ENCODE measurements at regions not wholly inside any gene's neighbourhood (a gene's known extent, or its start where the extent isn't known, plus 50 kb on each side); places are given as distances from the start of the nearest gene placed in this dataset.

GRCh38 chr1:164054331-164054730, 504.7 kb upstream of the PBX1 start:
- no peak for FAIRE-seq
- TF ChIP-seq TAF1 (IDR thresholded peaks at IDR 0.05; ENCODE audit: borderline replicate concordance, low read depth, low read length) (no peak), POLR2A (IDR thresholded peaks at IDR 0.05; ENCODE audit: low read depth, low read length) (no peak), POLR2AphosphoS5 (IDR thresholded peaks at IDR 0.05; ENCODE audit: low read depth, low read length) (no peak)
- no peak for DNase-seq (ENCODE audit: insufficient read length)

GRCh38 chr1:164058198-164058597, 500.8 kb upstream of the PBX1 start:
- FAIRE-seq (no peak), DNase-seq (ENCODE audit: insufficient read length) (no peak)
- TF ChIP-seq TAF1 (IDR thresholded peaks at IDR 0.05; ENCODE audit: borderline replicate concordance, low read depth, low read length): no peak
- no peak for TF ChIP-seq POLR2A (IDR thresholded peaks at IDR 0.05; ENCODE audit: low read depth, low read length)
- no peak for TF ChIP-seq POLR2AphosphoS5 (IDR thresholded peaks at IDR 0.05; ENCODE audit: low read depth, low read length)

- no peak for TF ChIP-seq TAF1 (IDR thresholded peaks at IDR 0.05; ENCODE audit: borderline replicate concordance, low read depth, low read length)
- no peak for TF ChIP-seq POLR2A (IDR thresholded peaks at IDR 0.05; ENCODE audit: low read depth, low read length)
- TF ChIP-seq POLR2AphosphoS5 (IDR thresholded peaks at IDR 0.05; ENCODE audit: low read depth, low read length): no peak
- DNase-seq (ENCODE audit: insufficient read length) (no peak), FAIRE-seq (no peak)
Observed at GRCh38 chr1:164061528-164061927, 497.5 kb upstream of the PBX1 start.

GRCh38 chr1:164064501-164064900, 494.5 kb upstream of the PBX1 start:
- no peak for FAIRE-seq
- TF ChIP-seq TAF1 (IDR thresholded peaks at IDR 0.05; ENCODE audit: borderline replicate concordance, low read depth, low read length) (no peak), POLR2AphosphoS5 (IDR thresholded peaks at IDR 0.05; ENCODE audit: low read depth, low read length) (no peak), POLR2A (IDR thresholded peaks at IDR 0.05; ENCODE audit: low read depth, low read length) (no peak)
- no peak for DNase-seq (ENCODE audit: insufficient read length)

GRCh38 chr1:164071288-164071687, 487.7 kb upstream of the PBX1 start:
- FAIRE-seq (no peak), DNase-seq (ENCODE audit: insufficient read length) (no peak)
- TF ChIP-seq TAF1 (IDR thresholded peaks at IDR 0.05; ENCODE audit: borderline replicate concordance, low read depth, low read length): no peak
- TF ChIP-seq POLR2AphosphoS5 (IDR thresholded peaks at IDR 0.05; ENCODE audit: low read depth, low read length): no peak
- no peak for TF ChIP-seq POLR2A (IDR thresholded peaks at IDR 0.05; ENCODE audit: low read depth, low read length)

GRCh38 chr1:164086832-164087231, 472.2 kb upstream of the PBX1 start:
- no peak for DNase-seq (ENCODE audit: insufficient read length)
- TF ChIP-seq POLR2A (IDR thresholded peaks at IDR 0.05; ENCODE audit: low read depth, low read length) (no peak), TAF1 (IDR thresholded peaks at IDR 0.05; ENCODE audit: borderline replicate concordance, low read depth, low read length) (no peak), POLR2AphosphoS5 (IDR thresholded peaks at IDR 0.05; ENCODE audit: low read depth, low read length) (no peak)
- no peak for FAIRE-seq

GRCh38 chr1:164087906-164088453, 471.0 kb upstream of the PBX1 start:
- TF ChIP-seq POLR2AphosphoS5 (IDR thresholded peaks at IDR 0.05; ENCODE audit: low read depth, low read length) (no peak), TAF1 (IDR thresholded peaks at IDR 0.05; ENCODE audit: borderline replicate concordance, low read depth, low read length) (no peak)
- DNase-seq (ENCODE audit: insufficient read length) (no peak), FAIRE-seq (no peak)

- TF ChIP-seq POLR2AphosphoS5 (IDR thresholded peaks at IDR 0.05; ENCODE audit: low read depth, low read length) (no peak), TAF1 (IDR thresholded peaks at IDR 0.05; ENCODE audit: borderline replicate concordance, low read depth, low read length) (no peak), POLR2A (IDR thresholded peaks at IDR 0.05; ENCODE audit: low read depth, low read length) (no peak)
- no peak for DNase-seq (ENCODE audit: insufficient read length)
- FAIRE-seq: no peak
Observed at GRCh38 chr1:164092603-164093353, 466.2 kb upstream of the PBX1 start.

- FAIRE-seq (no peak), DNase-seq (ENCODE audit: insufficient read length) (no peak)
- TF ChIP-seq POLR2AphosphoS5 (IDR thresholded peaks at IDR 0.05; ENCODE audit: low read depth, low read length): no peak
- TF ChIP-seq TAF1 (IDR thresholded peaks at IDR 0.05; ENCODE audit: borderline replicate concordance, low read depth, low read length): no peak
- TF ChIP-seq POLR2A (IDR thresholded peaks at IDR 0.05; ENCODE audit: low read depth, low read length): no peak
Observed at GRCh38 chr1:164093543-164093942, 465.4 kb upstream of the PBX1 start.

GRCh38 chr1:164101802-164102201, 457.2 kb upstream of the PBX1 start:
- no peak for FAIRE-seq
- DNase-seq (ENCODE audit: insufficient read length): no peak
- TF ChIP-seq TAF1 (IDR thresholded peaks at IDR 0.05; ENCODE audit: borderline replicate concordance, low read depth, low read length): no peak
- TF ChIP-seq POLR2A (IDR thresholded peaks at IDR 0.05; ENCODE audit: low read depth, low read length): no peak
- TF ChIP-seq POLR2AphosphoS5 (IDR thresholded peaks at IDR 0.05; ENCODE audit: low read depth, low read length): no peak

GRCh38 chr1:164131949-164132348, 427.0 kb upstream of the PBX1 start:
- FAIRE-seq (no peak), DNase-seq (ENCODE audit: insufficient read length) (no peak)
- no peak for TF ChIP-seq POLR2AphosphoS5 (IDR thresholded peaks at IDR 0.05; ENCODE audit: low read depth, low read length)
- TF ChIP-seq TAF1 (IDR thresholded peaks at IDR 0.05; ENCODE audit: borderline replicate concordance, low read depth, low read length): no peak
- TF ChIP-seq POLR2A (IDR thresholded peaks at IDR 0.05; ENCODE audit: low read depth, low read length): no peak

- TF ChIP-seq POLR2AphosphoS5 (IDR thresholded peaks at IDR 0.05; ENCODE audit: low read depth, low read length): no peak
- no peak for TF ChIP-seq TAF1 (IDR thresholded peaks at IDR 0.05; ENCODE audit: borderline replicate concordance, low read depth, low read length)
- TF ChIP-seq POLR2A (IDR thresholded peaks at IDR 0.05; ENCODE audit: low read depth, low read length): no peak
- FAIRE-seq (no peak), DNase-seq (ENCODE audit: insufficient read length) (no peak)
Observed at GRCh38 chr1:164137273-164137925, 421.6 kb upstream of the PBX1 start.

Data from GM12892 (cell line).